ENCODE measurements at regions not wholly inside any gene's neighbourhood (a gene's known extent, or its start where the extent isn't known, plus 50 kb on each side); places are given as distances from the start of the nearest gene placed in this dataset.
"Not testable (repeated sequence)": the region's sequence is repeated elsewhere in the genome, so short reads cannot be mapped to it uniquely, and the experiment has no call there.

DNA sequence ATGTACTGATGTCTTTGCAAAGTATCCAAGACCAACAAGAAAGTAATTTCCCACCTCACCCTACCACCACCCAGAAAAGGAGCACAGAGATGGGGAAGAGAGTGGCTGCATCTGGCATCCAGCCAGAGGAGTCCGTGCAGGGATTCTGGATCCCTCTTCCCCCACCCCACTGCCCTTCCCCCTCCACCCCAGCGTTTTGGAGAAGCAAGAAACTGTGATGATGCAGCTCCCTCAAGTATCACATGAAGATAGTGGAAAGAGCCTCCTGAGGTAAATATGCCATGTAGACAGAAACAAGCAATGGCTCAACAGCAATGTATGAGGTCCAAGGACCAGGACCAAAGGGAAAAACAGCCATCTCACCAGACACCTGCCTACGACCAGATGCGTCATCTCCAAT lies 153.8 kb downstream of the DEPDC1B start:
- Mint-ChIP-seq H3K36me3 (no peaks in the 10 kb centered on the region), H3K9me3 (peaks cover 0 to 6% of the 10 kb centered on the region in 2 donors), H3K27ac (no peak overlapping the region)
- DNase-seq (ENCODE audit: low spot score in 2 of 2), result no peak
- ATAC-seq, result no peak

GRCh38 chr5:60545551-60545950 lies 154.4 kb downstream of the DEPDC1B start:
- Mint-ChIP-seq H3K9me3 (peaks cover 0 to 6% of the 10 kb centered on the region in 2 donors), H3K36me3 (no peaks in the 10 kb centered on the region), H3K27ac (no peak overlapping the region)
- no peak for ATAC-seq
- DNase-seq (ENCODE audit: low spot score in 2 of 2), result no peak

GRCh38 chr5:60544142-60544541 lies 155.8 kb downstream of the DEPDC1B start:
- Mint-ChIP-seq H3K36me3 (no peaks in the 10 kb centered on the region), H3K9me3 (peaks cover 0 to 9% of the 10 kb centered on the region in 2 donors), H3K27ac (no peak overlapping the region)
- DNase-seq (ENCODE audit: low spot score in 2 of 2) (no peak), ATAC-seq (no peak)

- ATAC-seq (no peak), DNase-seq (ENCODE audit: low spot score in 2 of 2) (no peak)
- Mint-ChIP-seq H3K27ac (no peak overlapping the region), H3K36me3 (no peaks in the 10 kb centered on the region), H3K9me3 (peaks cover 0 to 7% of the 10 kb centered on the region in 2 donors)
These were observed 158.0 kb downstream of the DEPDC1B start for GRCh38 chr5:60541980-60542379.

DNA sequence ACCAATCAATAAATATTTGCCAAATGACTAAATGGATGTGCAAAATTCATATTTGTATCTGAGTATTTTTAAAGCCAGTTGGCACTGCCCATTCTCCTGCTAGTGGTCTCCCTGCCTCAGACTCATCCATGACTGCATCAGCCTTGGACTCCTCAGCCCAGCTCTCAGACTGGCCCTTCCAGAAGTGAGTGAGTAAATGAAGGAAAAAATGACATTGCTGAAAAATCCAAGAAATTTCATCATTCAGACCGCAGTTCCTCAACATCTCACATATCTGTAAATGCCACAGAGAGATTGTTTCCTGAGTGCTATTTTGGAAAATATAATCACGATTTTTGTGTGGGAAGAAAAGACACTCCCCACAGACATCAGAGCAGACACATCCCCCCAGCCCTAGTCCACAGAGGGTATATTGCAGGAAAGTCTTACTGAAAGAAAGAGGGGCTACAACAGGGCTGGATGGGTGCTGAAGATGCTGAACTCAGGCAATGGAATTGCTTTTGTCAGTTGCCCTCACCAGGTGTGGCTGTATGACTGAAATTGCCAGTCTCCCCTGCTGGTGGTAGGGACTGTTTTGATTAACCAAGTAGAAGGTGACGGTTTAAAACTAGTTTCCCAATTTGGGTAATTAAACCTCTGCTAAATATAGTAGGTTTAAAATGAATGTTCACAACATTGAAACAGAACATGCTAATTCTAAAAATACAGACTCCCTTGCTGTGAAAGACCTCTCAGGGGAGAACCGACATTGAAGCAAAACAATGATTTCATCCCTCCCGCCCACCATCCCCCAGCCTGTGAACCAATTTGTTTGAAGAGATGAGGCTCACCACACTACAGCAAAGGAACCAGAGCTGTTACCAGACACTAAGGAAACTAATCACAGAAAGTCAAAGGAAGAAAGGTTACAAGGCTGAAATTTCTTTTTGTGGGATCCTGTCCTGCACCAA lies 158.8 kb downstream of the DEPDC1B start:
- ATAC-seq, result no peak
- no peak overlapping the region for H3K27ac Mint-ChIP-seq
- no peak for DNase-seq (ENCODE audit: low spot score in 2 of 2)
- peaks cover 0 to 7% of the 10 kb centered on the region in 2 donors for H3K9me3 Mint-ChIP-seq
- no peaks in the 10 kb centered on the region for H3K36me3 Mint-ChIP-seq

DNA sequence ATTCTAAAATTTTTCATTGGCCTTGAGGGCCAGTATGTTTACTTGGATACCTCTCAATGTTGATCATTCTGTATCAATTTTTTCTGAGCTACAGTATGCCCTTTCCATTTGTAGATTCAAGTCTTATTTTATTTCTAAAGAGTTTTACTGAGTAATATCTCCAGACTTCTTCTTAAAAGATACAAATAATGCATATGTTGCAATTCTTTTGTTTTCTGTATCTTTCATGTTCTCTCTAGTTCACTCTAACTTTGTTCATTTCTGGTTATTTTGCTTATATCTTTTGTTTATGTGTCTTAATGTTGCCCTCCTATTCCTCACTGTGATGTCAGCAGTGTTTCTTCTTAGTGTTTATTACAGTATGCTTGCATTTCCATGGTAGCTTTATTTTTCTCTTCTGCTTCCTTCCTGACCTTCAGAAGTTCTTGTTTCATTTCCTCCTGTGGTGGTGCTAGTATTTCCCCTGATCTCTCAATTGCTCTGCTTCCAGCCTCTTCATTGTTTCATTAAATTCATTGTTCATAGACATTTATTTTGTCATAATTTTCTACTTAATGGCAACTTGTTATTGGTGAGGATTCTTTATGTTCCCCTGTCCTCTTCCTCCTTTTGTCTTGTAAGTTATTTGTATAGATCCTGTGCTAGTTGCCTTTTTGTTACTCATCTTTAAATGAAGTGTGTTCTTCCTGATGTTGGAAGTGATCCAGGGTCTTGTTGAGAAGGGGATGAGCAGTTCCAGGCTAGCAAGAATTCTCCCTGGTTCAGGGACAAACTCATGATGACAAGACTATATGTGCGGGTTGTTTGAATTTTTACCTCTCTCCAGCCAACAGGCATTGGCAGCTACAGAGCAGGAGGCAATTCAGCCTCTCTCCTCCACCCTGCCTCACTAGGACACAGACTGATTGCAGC lies 160.8 kb downstream of the DEPDC1B start:
- H3K9me3 Mint-ChIP-seq, result peaks cover 0 to 7% of the 10 kb centered on the region in 2 donors
- ATAC-seq (no peak), DNase-seq (ENCODE audit: low spot score in 2 of 2) (no peak)
- no peak overlapping the region for H3K27ac Mint-ChIP-seq
- H3K36me3 Mint-ChIP-seq, result no peaks in the 10 kb centered on the region

GRCh38 chr5:60538426-60538825 lies 161.5 kb downstream of the DEPDC1B start:
- ATAC-seq (no peak), DNase-seq (ENCODE audit: low spot score in 2 of 2) (no peak)
- no peaks in the 10 kb centered on the region for H3K36me3 Mint-ChIP-seq
- H3K27ac Mint-ChIP-seq, result no peak overlapping the region
- peaks cover 0 to 7% of the 10 kb centered on the region in 2 donors for H3K9me3 Mint-ChIP-seq

DNA sequence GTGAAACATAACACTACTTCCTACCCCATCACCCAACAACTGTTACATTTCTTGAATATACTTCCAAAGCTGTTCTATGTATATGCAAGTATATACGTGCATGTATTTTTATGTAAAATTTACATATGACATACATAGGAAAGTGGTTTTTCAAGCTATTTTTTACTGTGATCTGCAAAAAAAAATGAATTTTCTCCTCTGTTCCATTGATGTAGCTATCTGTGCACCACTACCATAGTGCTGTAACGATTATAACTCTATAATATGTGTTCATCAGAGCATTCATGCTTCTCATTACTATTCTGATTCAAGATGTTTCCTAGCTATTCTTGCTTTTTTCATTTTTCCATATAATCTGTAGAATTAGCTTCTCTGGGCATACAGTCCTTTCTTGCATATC lies 164.0 kb downstream of the DEPDC1B start:
- no peak for ATAC-seq
- H3K36me3 Mint-ChIP-seq, result no peaks in the 10 kb centered on the region
- no peak for DNase-seq (ENCODE audit: low spot score in 2 of 2)
- H3K9me3 Mint-ChIP-seq, result peaks cover 0 to 4% of the 10 kb centered on the region in 2 donors
- no peak overlapping the region for H3K27ac Mint-ChIP-seq

- Mint-ChIP-seq H3K9me3 (peaks cover 0 to 4% of the 10 kb centered on the region in 2 donors), H3K27ac (no peak overlapping the region), H3K36me3 (no peaks in the 10 kb centered on the region)
- ATAC-seq (no peak), DNase-seq (ENCODE audit: low spot score in 2 of 2) (no peak)
These were observed 164.8 kb downstream of the DEPDC1B start for GRCh38 chr5:60535198-60535597.

DNA sequence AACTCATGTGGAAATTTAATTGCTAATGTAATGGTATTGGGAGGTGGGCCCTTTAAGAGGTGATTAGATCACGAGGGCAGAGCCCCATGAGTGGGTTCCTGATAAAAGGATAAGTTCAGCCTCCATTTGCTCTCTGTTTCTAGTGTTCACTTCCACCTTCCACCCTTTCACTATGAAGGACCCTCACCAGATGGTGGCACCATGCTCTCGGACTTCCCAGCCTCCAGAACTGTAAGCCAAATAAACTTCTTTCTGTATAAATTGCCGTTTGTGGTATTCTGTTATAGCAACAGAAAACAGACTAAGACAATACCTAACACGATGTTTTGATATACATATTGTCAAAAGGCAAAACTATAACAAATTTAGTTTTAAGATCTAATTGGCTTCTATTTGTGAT lies 166.2 kb downstream of the DEPDC1B start:
- no peaks in the 10 kb centered on the region for H3K9me3 Mint-ChIP-seq
- no peak overlapping the region for H3K27ac Mint-ChIP-seq
- H3K36me3 Mint-ChIP-seq, result no peaks in the 10 kb centered on the region
- DNase-seq (ENCODE audit: low spot score in 2 of 2) (no peak), ATAC-seq (no peak)

DNA sequence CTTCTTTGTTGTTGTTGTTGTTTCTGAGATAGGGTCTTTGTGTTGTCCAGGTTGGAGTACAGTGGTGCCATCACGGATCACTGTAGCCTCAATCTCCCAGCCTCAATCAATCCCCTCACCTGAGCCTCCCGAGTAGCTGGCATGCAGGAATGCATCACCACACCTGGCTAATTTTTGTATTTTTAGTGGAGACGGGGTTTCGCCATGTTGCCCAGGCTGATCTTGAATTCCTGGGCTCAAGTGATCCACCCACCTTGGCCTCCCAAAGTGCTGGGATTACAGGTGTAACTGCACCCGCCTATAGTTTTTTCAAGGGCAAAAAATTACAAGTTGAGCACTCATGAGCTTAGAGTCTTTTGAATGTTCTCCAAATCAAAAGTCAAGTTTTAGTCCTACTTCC lies 167.2 kb downstream of the DEPDC1B start:
- H3K36me3 Mint-ChIP-seq, result not testable (repeated sequence)

DNA sequence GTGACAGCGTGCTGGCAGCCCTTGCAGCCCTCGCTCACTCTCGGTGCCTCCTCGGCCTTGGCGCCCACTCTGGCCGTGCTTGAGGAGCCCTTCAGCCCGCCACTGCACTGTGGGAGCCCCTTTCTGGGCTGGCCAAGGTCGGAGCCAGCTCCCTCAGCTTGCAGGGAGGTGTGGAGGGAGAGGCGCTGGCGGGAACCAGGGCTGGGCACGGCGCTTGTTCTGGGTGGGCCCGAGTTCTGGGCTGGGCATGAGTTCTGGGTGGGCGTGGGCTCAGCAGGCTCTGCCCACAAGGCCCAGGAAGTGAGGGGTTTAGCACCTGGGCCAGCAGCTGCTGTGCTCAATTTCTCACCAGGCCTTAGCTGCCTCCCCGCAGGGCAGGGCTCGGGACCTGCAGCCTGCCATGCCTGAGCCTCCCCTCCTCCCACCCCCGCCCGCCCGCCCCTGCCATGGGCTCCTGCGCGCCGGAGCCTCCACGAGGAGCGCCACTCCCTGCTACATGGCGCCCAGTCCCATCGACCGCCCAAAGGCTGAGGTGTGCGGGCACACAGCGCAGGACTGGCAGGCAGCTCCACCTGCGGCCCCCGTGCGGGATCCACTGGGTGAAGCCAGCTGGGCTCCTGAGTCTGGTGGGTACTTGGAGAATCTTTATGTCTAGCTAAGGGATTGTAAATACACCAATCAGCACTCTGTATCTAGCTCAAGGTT lies 169.7 kb downstream of the DEPDC1B start:
- not testable (repeated sequence) for DNase-seq (ENCODE audit: low spot score in 2 of 2); H3K9me3 Mint-ChIP-seq; ATAC-seq

More for the DNA sequence above, 167.2 kb downstream of the DEPDC1B start:
- not testable (repeated sequence) for DNase-seq (ENCODE audit: low spot score in 2 of 2); H3K9me3 Mint-ChIP-seq; H3K27ac Mint-ChIP-seq; ATAC-seq

GRCh38 chr5:60529001-60529400 lies 171.0 kb downstream of the DEPDC1B start:
- H3K9me3 Mint-ChIP-seq, result peaks cover 0 to 4% of the 10 kb centered on the region in 2 donors

More for the DNA sequence above, 169.7 kb downstream of the DEPDC1B start:
- not testable (repeated sequence) for H3K36me3 Mint-ChIP-seq, H3K27ac Mint-ChIP-seq

DNA sequence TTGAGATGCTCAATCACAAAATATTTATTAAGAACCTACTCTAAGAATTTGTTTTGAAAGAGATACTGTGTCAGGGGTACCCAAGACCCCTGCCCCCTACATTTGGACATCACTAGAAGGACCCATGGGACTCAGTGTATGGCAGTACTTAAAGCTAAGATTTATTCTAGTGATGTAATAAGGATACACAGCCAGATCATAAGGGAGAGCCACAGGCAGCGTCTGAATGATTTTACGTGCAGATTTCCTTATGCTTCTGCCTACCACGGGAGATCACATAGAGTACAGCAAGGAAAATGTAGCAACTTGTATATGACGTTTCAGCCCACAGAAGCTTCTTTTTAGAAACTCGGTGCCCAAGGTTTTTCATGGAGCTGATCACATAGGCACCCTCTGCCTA lies 172.9 kb downstream of the DEPDC1B start:
- no peak for ATAC-seq
- Mint-ChIP-seq H3K9me3 (peaks cover 0 to 4% of the 10 kb centered on the region in 2 donors), H3K27ac (no peak overlapping the region), H3K36me3 (no peaks in the 10 kb centered on the region)
- no peak for DNase-seq (ENCODE audit: low spot score in 2 of 2)

More at GRCh38 chr5:60529001-60529400, 171.0 kb downstream of the DEPDC1B start:
- ATAC-seq (no peak), DNase-seq (ENCODE audit: low spot score in 2 of 2) (no peak)
- Mint-ChIP-seq H3K36me3 (no peaks in the 10 kb centered on the region), H3K27ac (no peak overlapping the region)

GRCh38 chr5:60526336-60526875 lies 173.6 kb downstream of the DEPDC1B start:
- ATAC-seq (no peak), DNase-seq (ENCODE audit: low spot score in 2 of 2) (no peak)
- H3K9me3 Mint-ChIP-seq, result peaks cover 0 to 4% of the 10 kb centered on the region in 2 donors
- no peaks in the 10 kb centered on the region for H3K36me3 Mint-ChIP-seq
- H3K27ac Mint-ChIP-seq, result no peak overlapping the region

DNA sequence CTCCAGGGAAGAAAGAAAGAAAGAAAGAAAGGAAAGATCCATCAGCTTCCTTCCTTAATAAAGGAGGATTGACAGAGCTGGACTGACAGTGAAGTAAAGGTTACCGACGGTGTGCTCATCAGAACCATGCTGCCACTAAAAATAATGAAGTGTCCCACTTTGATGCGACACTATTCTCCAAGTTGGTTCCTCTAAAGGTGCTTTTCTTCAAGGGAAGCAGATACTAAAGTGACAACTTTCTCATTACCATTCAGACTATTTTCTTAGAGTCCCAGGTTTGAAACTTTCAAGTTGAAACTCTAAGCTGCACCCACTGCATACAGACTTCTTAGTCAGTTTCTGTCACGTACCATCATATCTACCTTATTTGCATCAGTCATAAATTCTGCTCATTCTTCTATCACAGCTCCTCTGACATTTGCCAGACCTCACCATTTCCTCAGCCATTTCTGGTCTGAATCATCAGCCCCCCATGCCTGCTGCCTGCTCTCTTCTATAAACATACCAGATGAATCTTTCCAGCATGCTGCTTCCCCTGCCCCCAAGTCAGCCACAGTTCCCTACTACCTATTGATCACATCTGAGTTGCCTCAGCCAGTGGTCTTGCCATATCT lies 177.6 kb downstream of the DEPDC1B start:
- peak in 1 of 2 donors; percentile 64 for ATAC-seq
- DNase-seq (ENCODE audit: low spot score in 2 of 2), result no peak
- Mint-ChIP-seq H3K27ac (no peak overlapping the region), H3K36me3 (no peaks in the 10 kb centered on the region), H3K9me3 (peaks cover 0 to 4% of the 10 kb centered on the region in 2 donors)
